IMR-90 (cell line): ENCODE measurements at regions not wholly inside any gene's neighbourhood (a gene's known extent, or its start where the extent isn't known, plus 50 kb on each side); places are given as distances from the start of the nearest gene placed in this dataset.

Experiments
- ATAC-seq: fragments of 200-7000 bp; cut with Tn5 transposase; 2 replicates; pipeline ENCODE4 v1.9.1; 2020; ENCODE audit warnings: low read depth, mild to moderate bottlenecking, moderate library complexity
- BruUV-seq: library from RNA; stranded (reverse); fragments of 400-500 nt; replicated peaks from 2 replicates; lab custom pipeline; 2021; lab: Mats Ljungman, UMichigan
- CTCF ChIA-PET: fragments of 300-600 bp; formaldehyde crosslinking; extraction: SDS; loops from one replicate; lab custom pipeline; 2021; ENCODE audit warnings: antibody characterized with exemption; lab: Yijun Ruan, JAX
- POLR2A ChIA-PET: fragments of 300-600 bp; sonication (Branson Sonifier 250); formaldehyde crosslinking; loops from one replicate; lab custom pipeline; 2022; ENCODE audit warnings: antibody characterized with exemption; ENCODE audit not compliant: unreplicated experiment; lab: Charles Lee
- DNase-seq: peaks from one replicate; pipeline ENCODE4 v3.0.0; 2013
- H2AFZ ChIP-seq: replicated peaks from 2 replicates; pipeline ENCODE3; 2013; ENCODE audit warnings: low read length, mild to moderate bottlenecking; ENCODE audit not compliant: poor library complexity
- H2AK5ac ChIP-seq: 2 replicates; pipeline ENCODE4 v1.6.1; 2013; ENCODE audit warnings: low read depth, low read length, inconsistent platforms
- H2AK9ac ChIP-seq: replicated peaks from 2 replicates; pipeline ENCODE3; 2013; ENCODE audit warnings: mild to moderate bottlenecking, low read depth, low read length, moderate library complexity; ENCODE audit not compliant: poor library complexity
- H2BK120ac ChIP-seq: 2 replicates; pipeline ENCODE4 v1.6.1; 2013; ENCODE audit warnings: low read depth, low read length, inconsistent platforms
- H2BK15ac ChIP-seq: 3 replicates; pipeline ENCODE4 v1.6.1; 2013; ENCODE audit warnings: low read depth, low read length, inconsistent platforms
- H2BK20ac ChIP-seq: 2 replicates; pipeline ENCODE4 v1.6.1; 2013; ENCODE audit warnings: low read depth, mild to moderate bottlenecking, inconsistent platforms, low read length, moderate library complexity
- H2BK5ac ChIP-seq: 2 replicates; pipeline ENCODE4 v1.6.1; 2013; ENCODE audit warnings: mild to moderate bottlenecking, low read depth, low read length, inconsistent platforms; ENCODE audit not compliant: poor library complexity, severe bottlenecking
- H3K14ac ChIP-seq: replicated peaks from 2 replicates; pipeline ENCODE4 v1.6.1; 2013; ENCODE audit warnings: low read depth, low read length, inconsistent platforms
- H3K18ac ChIP-seq: 2 replicates; pipeline ENCODE4 v1.6.1; 2013; ENCODE audit warnings: low read depth, low read length, control low read depth
- H3K23ac ChIP-seq: 2 replicates; pipeline ENCODE4 v1.6.1; 2013; ENCODE audit warnings: low read depth, low read length, inconsistent platforms
- H3K27ac ChIP-seq: 2 replicates; pipeline ENCODE4 v1.5.1; 2013; ENCODE audit warnings: mild to moderate bottlenecking, control low read depth, low read length; ENCODE audit not compliant: insufficient read depth
- H3K27me3 ChIP-seq: 2 replicates; pipeline ENCODE4 v1.6.1; 2013; ENCODE audit warnings: low read length; ENCODE audit not compliant: control insufficient read depth, insufficient read depth
- H3K36me3 ChIP-seq: 2 replicates; pipeline ENCODE4 v1.6.1; 2013; ENCODE audit warnings: low read length, mixed read lengths; ENCODE audit not compliant: control insufficient read depth, insufficient read depth
- H3K4ac ChIP-seq: 2 replicates; pipeline ENCODE4 v1.6.1; 2013; ENCODE audit warnings: low read depth, low read length, inconsistent platforms
- H3K4me1 ChIP-seq: 2 replicates; pipeline ENCODE4 v1.6.1; 2013; ENCODE audit warnings: low read length, mixed read lengths; ENCODE audit not compliant: control insufficient read depth, insufficient read depth
- H3K4me2 ChIP-seq: 2 replicates; pipeline ENCODE4 v1.6.1; 2013; ENCODE audit warnings: low read depth, mild to moderate bottlenecking, control low read depth, low read length, moderate library complexity
- H3K4me3 ChIP-seq: 2 replicates; pipeline ENCODE4 v1.5.1; 2013; ENCODE audit warnings: low read depth, mild to moderate bottlenecking, control low read depth, low read length, moderate library complexity; ENCODE audit not compliant: insufficient read depth
- H3K56ac ChIP-seq: 2 replicates; pipeline ENCODE4 v1.6.1; 2013; ENCODE audit warnings: low read length, inconsistent platforms; ENCODE audit not compliant: insufficient read depth; ENCODE audit errors: extremely low read depth
- H3K79me1 ChIP-seq, 2 experiments: 2 replicates each; pipeline ENCODE4 v1.6.1; 2013; ENCODE audit warnings: low read length in 2 of 2, inconsistent platforms in 1 of 2, low read depth in 1 of 2
- H3K9ac ChIP-seq: 2 replicates; pipeline ENCODE4 v1.6.1; 2013; ENCODE audit warnings: low read depth, low read length, control low read depth
- H3K9me1 ChIP-seq: 2 replicates; pipeline ENCODE4 v1.6.1; 2013; ENCODE audit warnings: low read length, inconsistent platforms; ENCODE audit not compliant: insufficient read depth
- H3K9me3 ChIP-seq: 2 replicates; pipeline ENCODE4 v1.6.1; 2013; ENCODE audit warnings: low read length; ENCODE audit not compliant: control insufficient read depth, insufficient read depth
- H4K20me1 ChIP-seq: 2 replicates; pipeline ENCODE4 v1.6.1; 2013; ENCODE audit warnings: low read length, inconsistent platforms; ENCODE audit not compliant: insufficient read depth
- H4K5ac ChIP-seq: 2 replicates; pipeline ENCODE4 v1.6.1; 2013; ENCODE audit warnings: mild to moderate bottlenecking, low read depth, low read length, control low read depth
- H4K8ac ChIP-seq, 2 experiments: 2 replicates each; pipeline ENCODE4 v1.6.1; 2013; ENCODE audit warnings: low read depth in 2 of 2, low read length in 2 of 2, control low read depth in 1 of 2, inconsistent platforms in 1 of 2
- H4K91ac ChIP-seq: 2 replicates; pipeline ENCODE4 v1.6.1; 2013; ENCODE audit warnings: low read depth, low read length, inconsistent platforms; ENCODE audit not compliant: insufficient read depth
- MAZ ChIP-seq: IDR thresholded peaks from 2 replicates; pipeline ENCODE4 v1.6.1; 2012; ENCODE audit warnings: low read depth, mild to moderate bottlenecking, low read length, improper control_type of control experiment, moderate library complexity, borderline replicate concordance
- POLR2A ChIP-seq: IDR thresholded peaks from 2 replicates; pipeline ENCODE4 v1.6.1; 2012; ENCODE audit warnings: mild to moderate bottlenecking, low read depth, low read length
- WGBS, 2 experiments: methylation state at CpG; one replicate each; pipeline versions ENCODE4 v1.1.5 to v1.1.7; 2013; ENCODE audit warnings: missing lambda C conversion rate in 2 of 2; ENCODE audit not compliant: insufficient read length in 1 of 2; ENCODE audit errors: extremely low coverage in 2 of 2; 5-methylcytosine and 5-hydroxymethylcytosine counted together
- dilution Hi-C: fragments of 300-500 bp; cut with HindIII; formaldehyde crosslinking; loops from one replicate; pipeline ENCODE4 v1.14.3; 2018; ENCODE audit warnings: low sequenced_read_pairs; ENCODE audit not compliant: unreplicated experiment
- in situ Hi-C: fragments of 300-500 bp; cut with MboI; formaldehyde crosslinking; loops from 3 replicates; pipeline ENCODE4 v1.14.3; 2019; ENCODE audit warnings: low sequenced_read_pairs, inconsistent platforms, mixed read lengths
- intact Hi-C: fragments of 100-400 bp; cut with micrococcal nuclease; formaldehyde crosslinking; loops from 2 replicates; pipeline ENCODE4 v1.10.0; 2022

- CTCF ChIA-PET = no interaction called here
- no peak for TF ChIP-seq MAZ
- no peak for TF ChIP-seq POLR2A
- no peak for ATAC-seq
Observed at GRCh38 chr18:55031979-55032378, 72.7 kb upstream of the CCDC68 start.

More at GRCh38 chr18:55031979-55032378, 72.7 kb upstream of the CCDC68 start:
- POLR2A ChIA-PET = no interaction called here
- H2BK15ac ChIP-seq = no peak overlapping the region
- in situ Hi-C loops (no loop called here), intact Hi-C loops (no loop called here), dilution Hi-C loops (no loop called here)
- no peak overlapping the region for H3K4me3 ChIP-seq
- H4K20me1 ChIP-seq = no peaks in the 10 kb centered on the region
- H4K91ac ChIP-seq = no peak overlapping the region
- H3K4me2 ChIP-seq = no peak overlapping the region
- 40% methylated on average over 1 of the region's 5 CpGs; no CpG with 5 or more reads in 1 of the 2 experiments for WGBS, 2 experiments
- no peak overlapping the region for H2BK120ac ChIP-seq
- no peak for DNase-seq
- no peak overlapping the region for H3K23ac ChIP-seq
- no peaks in the 10 kb centered on the region for H3K36me3 ChIP-seq
- no peaks in the 10 kb centered on the region for H3K4me1 ChIP-seq
- no peak overlapping the region for H2AK5ac ChIP-seq
- no peak overlapping the region for H3K18ac ChIP-seq
- H3K14ac ChIP-seq = no peak overlapping the region
- H2AK9ac ChIP-seq = no peak overlapping the region
- no peak overlapping the region for H2BK20ac ChIP-seq
- H3K4ac ChIP-seq = no peak overlapping the region
- H3K27me3 ChIP-seq = peaks cover 14% of the 10 kb centered on the region; the same call in 1 of the 2 replicates
- no peak overlapping the region for H4K8ac ChIP-seq
- H4K5ac ChIP-seq = no peak overlapping the region
- H3K9me3 ChIP-seq = no peaks in the 10 kb centered on the region
- no peak overlapping the region for H3K9ac ChIP-seq
- H3K79me1 ChIP-seq = no peaks in the 10 kb centered on the region
- H3K56ac ChIP-seq = no peak overlapping the region
- H3K27ac ChIP-seq = no peak overlapping the region
- BruUV-seq = no TSS peak
- no peak overlapping the region for H2AFZ ChIP-seq
- no peaks in the 10 kb centered on the region for H3K9me1 ChIP-seq
- H2BK5ac ChIP-seq = no peak overlapping the region
